ENCODE measurements at regions not wholly inside any gene's neighbourhood (a gene's known extent, or its start where the extent isn't known, plus 50 kb on each side); places are given as distances from the start of the nearest gene placed in this dataset.
A peak's percentile ranks its signal among the peaks of the same experiment; 100 is the strongest.

- no peaks in the 10 kb centered on the region for H3K36me3 Mint-ChIP-seq
- WGBS (ENCODE audit: insufficient coverage): 88% methylated on average over 1 of the region's 1 CpG
- no peak for TF ChIP-seq CTCF (IDR thresholded peaks at IDR 0.05)
Measured at GRCh38 chr1:55844322-55844721, 629.2 kb upstream of the USP24 start.

GRCh38 chr1:55839626-55840025, 624.5 kb upstream of the USP24 start:
- Histone ChIP-seq H3K36me3 (ENCODE audit: control insufficient read depth, insufficient read depth, low read length) (no peaks in the 10 kb centered on the region), H3K4me3 (ENCODE audit: low read length) (no peak overlapping the region), H3K9me3 (ENCODE audit: control insufficient read depth, insufficient read depth, low read length) (no peaks in the 10 kb centered on the region), H3K27ac (ENCODE audit: low read length) (no peak overlapping the region), H3K27me3 (ENCODE audit: control insufficient read depth, insufficient read depth, low read length) (no peaks in the 10 kb centered on the region), H3K4me1 (ENCODE audit: control insufficient read depth, insufficient read depth, low read length) (no peaks in the 10 kb centered on the region)
- Mint-ChIP-seq H3K27me3 (ENCODE audit: low read depth in 2 of 2) (peaks cover 2 to 28% of the 10 kb centered on the region in 2 donors), H3K4me3 (no peak overlapping the region), H3K27ac (no peak overlapping the region), H3K36me3 (no peaks in the 10 kb centered on the region), H3K4me1 (no peaks in the 10 kb centered on the region), H3K9me3 (peaks cover 0 to 2% of the 10 kb centered on the region in 2 donors)
- DNase-seq: no peak
- TF ChIP-seq CTCF (IDR thresholded peaks at IDR 0.05): no peak
- no peak for ATAC-seq
- 76% methylated on average over 5 of the region's 5 CpGs for WGBS (ENCODE audit: insufficient coverage)
- intact Hi-C loops (cut with micrococcal nuclease): no loop called here

More at GRCh38 chr1:55844322-55844721, 629.2 kb upstream of the USP24 start:
- Mint-ChIP-seq H3K4me3 (no peak overlapping the region), H3K9me3 (no peaks in the 10 kb centered on the region), H3K27ac (no peak overlapping the region), H3K27me3 (ENCODE audit: low read depth in 2 of 2) (peaks cover 0 to 9% of the 10 kb centered on the region in 2 donors), H3K4me1 (no peaks in the 10 kb centered on the region)
- no peaks in the 10 kb centered on the region for H3K4me1 ChIP-seq (ENCODE audit: control insufficient read depth, insufficient read depth, low read length)
- intact Hi-C loops (cut with micrococcal nuclease): no loop called here
- no peaks in the 10 kb centered on the region for H3K27me3 ChIP-seq (ENCODE audit: control insufficient read depth, insufficient read depth, low read length)
- no peaks in the 10 kb centered on the region for H3K36me3 ChIP-seq (ENCODE audit: control insufficient read depth, insufficient read depth, low read length)
- DNase-seq: no peak
- H3K9me3 ChIP-seq (ENCODE audit: control insufficient read depth, insufficient read depth, low read length): no peaks in the 10 kb centered on the region
- H3K4me3 ChIP-seq (ENCODE audit: low read length): no peak overlapping the region
- no peak overlapping the region for H3K27ac ChIP-seq (ENCODE audit: low read length)
- ATAC-seq: peak in 1 of 3 donors; percentile 12

GRCh38 chr1:55839221-55839620, 624.1 kb upstream of the USP24 start:
- WGBS (ENCODE audit: insufficient coverage): 85% methylated on average over 1 of the region's 1 CpG
- Histone ChIP-seq H3K27ac (ENCODE audit: low read length) (no peak overlapping the region), H3K27me3 (ENCODE audit: control insufficient read depth, insufficient read depth, low read length) (no peaks in the 10 kb centered on the region), H3K4me3 (ENCODE audit: low read length) (no peak overlapping the region), H3K9me3 (ENCODE audit: control insufficient read depth, insufficient read depth, low read length) (no peaks in the 10 kb centered on the region), H3K4me1 (ENCODE audit: control insufficient read depth, insufficient read depth, low read length) (no peaks in the 10 kb centered on the region), H3K36me3 (ENCODE audit: control insufficient read depth, insufficient read depth, low read length) (no peaks in the 10 kb centered on the region)
- Mint-ChIP-seq H3K4me1 (no peaks in the 10 kb centered on the region), H3K9me3 (peaks cover 0 to 2% of the 10 kb centered on the region in 2 donors), H3K27ac (no peak overlapping the region), H3K27me3 (ENCODE audit: low read depth in 2 of 2) (peaks cover 2 to 28% of the 10 kb centered on the region in 2 donors), H3K36me3 (no peaks in the 10 kb centered on the region), H3K4me3 (no peak overlapping the region)
- TF ChIP-seq CTCF (IDR thresholded peaks at IDR 0.05): no peak
- ATAC-seq (no peak), DNase-seq (no peak)
- intact Hi-C loops (cut with micrococcal nuclease): no loop called here

- Mint-ChIP-seq H3K4me1 (no peaks in the 10 kb centered on the region), H3K9me3 (peaks cover 0 to 2% of the 10 kb centered on the region in 2 donors), H3K27me3 (ENCODE audit: low read depth in 2 of 2) (peaks cover 6 to 28% of the 10 kb centered on the region in 2 donors), H3K36me3 (no peaks in the 10 kb centered on the region), H3K4me3 (no peak overlapping the region), H3K27ac (no peak overlapping the region)
- ATAC-seq: no peak
- intact Hi-C loops (cut with micrococcal nuclease): no loop called here
- H3K27me3 ChIP-seq (ENCODE audit: control insufficient read depth, insufficient read depth, low read length): no peaks in the 10 kb centered on the region
- no peak for DNase-seq
- no peak overlapping the region for H3K4me3 ChIP-seq (ENCODE audit: low read length)
- no peak overlapping the region for H3K27ac ChIP-seq (ENCODE audit: low read length)
- TF ChIP-seq CTCF (IDR thresholded peaks at IDR 0.05): no peak
- WGBS (ENCODE audit: insufficient coverage): 72% methylated on average over 3 of the region's 3 CpGs
- no peaks in the 10 kb centered on the region for H3K9me3 ChIP-seq (ENCODE audit: control insufficient read depth, insufficient read depth, low read length)
- no peaks in the 10 kb centered on the region for H3K36me3 ChIP-seq (ENCODE audit: control insufficient read depth, insufficient read depth, low read length)
- H3K4me1 ChIP-seq (ENCODE audit: control insufficient read depth, insufficient read depth, low read length): no peaks in the 10 kb centered on the region
Measured at GRCh38 chr1:55836086-55836485, 620.9 kb upstream of the USP24 start.
